Ovary (tissue), 7 donors: ENCODE measurements at regions not wholly inside any gene's neighbourhood (a gene's known extent, or its start where the extent isn't known, plus 50 kb on each side); places are given as distances from the start of the nearest gene placed in this dataset.

Experiments used
- DNase-seq, 5 donors: peaks; one replicate each; pipeline ENCODE4 v3.0.0-alpha.2; 2019 to 2020
- H3K27ac ChIP-seq, 2 donors: fragments of 200-600 bp; one replicate each; pipeline versions ENCODE4 v1.5.1 to v1.8.0; 2019 to 2022
- H3K27me3 ChIP-seq: fragments of 200-600 bp; one replicate; pipeline ENCODE4 v1.8.0; 2022
- H3K36me3 ChIP-seq: fragments of 200-600 bp; sonication (generic); one replicate; pipeline ENCODE4 v1.5.1; 2019
- H3K4me1 ChIP-seq: one replicate; pipeline ENCODE4 v1.8.1; 2013; ENCODE audit warnings: mild to moderate bottlenecking, moderate library complexity; ENCODE audit not compliant: insufficient read depth
- H3K4me3 ChIP-seq: fragments of 200-600 bp; sonication (generic); one replicate; pipeline ENCODE4 v1.5.1; 2017
- H3K9me3 ChIP-seq, 2 donors: fragments of 200-600 bp in 1 of 2; sonication (generic) in 1 of 2; one replicate each; pipeline versions ENCODE4 v1.5.1 to v1.8.1; 2013 to 2019; ENCODE audit warnings: mild to moderate bottlenecking in 1 of 2, moderate library complexity in 1 of 2
- EP300 ChIP-seq: sonication (generic); formaldehyde crosslinking; IDR thresholded peaks from one replicate; pipeline ENCODE4 v1.6.1; 2017; ENCODE audit warnings: antibody characterized with exemption
- POLR2A ChIP-seq: fragments of 450-650 bp; IDR thresholded peaks from one replicate; pipeline ENCODE4 v1.6.1; 2017; ENCODE audit warnings: antibody characterized with exemption, mild to moderate bottlenecking, moderate library complexity
- WGBS, 3 donors: extraction: QIAGEN DNeasy Blood & Tissue Kit in 1 of 3; methylation state at CpG; one replicate each; pipeline versions ENCODE4 v1.1.5 to v1.1.7; 2013 to 2017; 5-methylcytosine and 5-hydroxymethylcytosine counted together
- intact Hi-C, 4 donors: fragments of 100-400 bp; cut with DNase I; formaldehyde crosslinking; loops; one replicate each; pipeline versions ENCODE4 v1.11.0 to v1.15.1; 2022 to 2023
- TF ChIP-seq, protein P1 (sequence below), 3 donors: fragments of 450-650 bp in 2 of 3; fragments of 200-600 bp in 1 of 3; IDR thresholded peaks; one replicate each; pipeline versions ENCODE4 v1.5.1 to v1.8.0; 2016 to 2022; ENCODE audit warnings: antibody characterized with exemption in 3 of 3, mild to moderate bottlenecking in 1 of 3
- donor health status: DM: no; HTN: no; CAD: no; lungs with moderate emphysema.
- donor health status: DM: no; HTN: no; CAD: no.
- donor health status: Bipolar disorder and iron deficiency.
- donor health status: DM: no; HTN: no; CAD: no.
- donor health status: DM: yes; HTN: yes; CAD: no.

- intact Hi-C loops = no loop called here
- Histone ChIP-seq H3K4me1 (no peaks in the 10 kb centered on the region), H3K9me3 (no peaks in the 10 kb centered on the region), H3K27ac (no peak overlapping the region), H3K27me3 (no peaks in the 10 kb centered on the region), H3K36me3 (no peaks in the 10 kb centered on the region), H3K4me3 (no peak overlapping the region)
- no peak for DNase-seq
- TF ChIP-seq, protein P1, sequence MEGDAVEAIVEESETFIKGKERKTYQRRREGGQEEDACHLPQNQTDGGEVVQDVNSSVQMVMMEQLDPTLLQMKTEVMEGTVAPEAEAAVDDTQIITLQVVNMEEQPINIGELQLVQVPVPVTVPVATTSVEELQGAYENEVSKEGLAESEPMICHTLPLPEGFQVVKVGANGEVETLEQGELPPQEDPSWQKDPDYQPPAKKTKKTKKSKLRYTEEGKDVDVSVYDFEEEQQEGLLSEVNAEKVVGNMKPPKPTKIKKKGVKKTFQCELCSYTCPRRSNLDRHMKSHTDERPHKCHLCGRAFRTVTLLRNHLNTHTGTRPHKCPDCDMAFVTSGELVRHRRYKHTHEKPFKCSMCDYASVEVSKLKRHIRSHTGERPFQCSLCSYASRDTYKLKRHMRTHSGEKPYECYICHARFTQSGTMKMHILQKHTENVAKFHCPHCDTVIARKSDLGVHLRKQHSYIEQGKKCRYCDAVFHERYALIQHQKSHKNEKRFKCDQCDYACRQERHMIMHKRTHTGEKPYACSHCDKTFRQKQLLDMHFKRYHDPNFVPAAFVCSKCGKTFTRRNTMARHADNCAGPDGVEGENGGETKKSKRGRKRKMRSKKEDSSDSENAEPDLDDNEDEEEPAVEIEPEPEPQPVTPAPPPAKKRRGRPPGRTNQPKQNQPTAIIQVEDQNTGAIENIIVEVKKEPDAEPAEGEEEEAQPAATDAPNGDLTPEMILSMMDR (IDR thresholded peaks at IDR 0.05) = no peak
- no peak for TF ChIP-seq POLR2A
- TF ChIP-seq EP300 = no peak
- 83 to 84% (median 84%) methylated on average over 6 of the region's 6 CpGs for WGBS, 3 donors
Observed at GRCh38 chr19:31539386-31539785, 190.2 kb upstream of the TSHZ3 start.

GRCh38 chr19:31541396-31541795 is 192.2 kb upstream of the TSHZ3 start:
- DNase-seq = no peak
- intact Hi-C loops = loop anchor here in 1 of 4 donors (10.0 kb wide), 1 partner anchor 683 kb away; no protein-coding TSS in a partner anchor
- TF ChIP-seq EP300 = no peak
- TF ChIP-seq, protein P1 (IDR thresholded peaks at IDR 0.05) = no peak
- no peak for TF ChIP-seq POLR2A
- Histone ChIP-seq H3K4me3 (no peak overlapping the region), H3K4me1 (no peaks in the 10 kb centered on the region), H3K27ac (no peak overlapping the region), H3K27me3 (no peaks in the 10 kb centered on the region), H3K36me3 (no peaks in the 10 kb centered on the region), H3K9me3 (no peaks in the 10 kb centered on the region)
- WGBS, 3 donors = 55 to 58% (median 56%) methylated on average over 2 of the region's 2 CpGs

- Histone ChIP-seq H3K4me3 (no peak overlapping the region), H3K27ac (no peak overlapping the region), H3K9me3 (no peaks in the 10 kb centered on the region), H3K27me3 (no peaks in the 10 kb centered on the region), H3K36me3 (no peaks in the 10 kb centered on the region), H3K4me1 (no peaks in the 10 kb centered on the region)
- TF ChIP-seq, protein P1 (IDR thresholded peaks at IDR 0.05) = no peak
- TF ChIP-seq EP300 (no peak), POLR2A (no peak)
- 96 to 98% (median 97%) methylated on average over 5 of the region's 5 CpGs for WGBS, 3 donors
- DNase-seq = no peak
- intact Hi-C loops = loop anchor here in 1 of 4 donors (10.0 kb wide), 1 partner anchor 681 kb away; no protein-coding TSS in a partner anchor
Observed at GRCh38 chr19:31543456-31543855, 194.2 kb upstream of the TSHZ3 start.

DNA sequence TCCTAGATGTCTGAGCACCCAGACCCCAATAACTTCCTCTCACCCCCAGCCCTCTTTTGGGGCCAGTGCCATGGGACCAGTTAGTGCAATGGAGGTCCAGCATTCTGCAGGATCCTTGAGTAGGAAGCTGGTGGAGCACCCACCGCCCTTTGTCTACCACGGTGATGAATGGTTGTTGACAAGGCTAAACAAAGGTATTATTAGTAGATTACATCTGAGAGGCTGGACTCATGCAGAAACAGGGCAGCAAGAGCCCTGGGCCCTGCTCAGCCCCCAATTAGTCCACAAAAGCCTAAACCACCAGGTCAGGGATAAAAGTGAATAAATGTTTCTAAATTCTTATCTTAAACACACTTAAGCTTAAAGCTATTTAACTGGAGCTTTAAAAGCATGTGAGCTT is 196.5 kb upstream of the TSHZ3 start:
- H3K27ac ChIP-seq = no peak overlapping the region
- no peak for DNase-seq

More for the DNA sequence above, 196.5 kb upstream of the TSHZ3 start:
- H3K36me3 ChIP-seq = no peaks in the 10 kb centered on the region
- TF ChIP-seq EP300 (no peak), POLR2A (no peak)
- TF ChIP-seq, protein P1 (IDR thresholded peaks at IDR 0.05) = no peak
- no peaks in the 10 kb centered on the region for H3K9me3 ChIP-seq
- no peaks in the 10 kb centered on the region for H3K4me1 ChIP-seq
- no peak overlapping the region for H3K4me3 ChIP-seq
- intact Hi-C loops = loop anchor here in 1 of 4 donors (10.0 kb wide), 1 partner anchor 679 kb away; no protein-coding TSS in a partner anchor
- no peaks in the 10 kb centered on the region for H3K27me3 ChIP-seq
- 64 to 76% (median 67%) methylated on average over 2 of the region's 2 CpGs for WGBS, 3 donors
